Esophagus muscularis mucosa (tissue), 4 donors: ENCODE measurements at regions not wholly inside any gene's neighbourhood (a gene's known extent, or its start where the extent isn't known, plus 50 kb on each side); places are given as distances from the start of the nearest gene placed in this dataset.

Source experiments
- DNase-seq: peaks from one replicate; pipeline ENCODE4 v3.0.0-alpha.2; 2017; ENCODE audit errors: extremely low spot score
- H3K27ac ChIP-seq, 4 donors: fragments of 200-600 bp; sonication (generic); replicated peaks in 1 of 4; 1 replicate in 3 of 4; 2 replicates in 1 of 4; pipeline ENCODE4 v1.5.1; 2016 to 2019; ENCODE audit warnings: mild to moderate bottlenecking in 1 of 4
- H3K27me3 ChIP-seq, 4 donors: fragments of 200-600 bp; sonication (generic); one replicate each; pipeline versions ENCODE4 v1.5.1 to v1.6.0; 2016 to 2019
- H3K36me3 ChIP-seq, 4 donors: fragments of 200-600 bp; sonication (generic); one replicate each; pipeline ENCODE4 v1.5.1; 2016 to 2019
- H3K4me1 ChIP-seq, 4 donors: fragments of 200-600 bp; sonication (generic); one replicate each; pipeline ENCODE4 v1.5.1; 2016 to 2019
- H3K4me3 ChIP-seq, 4 donors: fragments of 200-600 bp; sonication (generic); 1 replicate in 2 of 4; 2 replicates in 2 of 4; pipeline ENCODE4 v1.5.1; 2016 to 2019; ENCODE audit warnings: mild to moderate bottlenecking in 4 of 4, moderate library complexity in 1 of 4
- H3K9me3 ChIP-seq, 4 donors: fragments of 200-600 bp; sonication (generic); 1 replicate in 3 of 4; 2 replicates in 1 of 4; pipeline ENCODE4 v1.5.1; 2016 to 2019
- EP300 ChIP-seq: sonication (generic); formaldehyde crosslinking; IDR thresholded peaks from one replicate; pipeline ENCODE4 v1.6.1; 2017; ENCODE audit warnings: antibody characterized with exemption
- POLR2A ChIP-seq: fragments of 450-650 bp; IDR thresholded peaks from one replicate; pipeline ENCODE4 v1.6.1; 2017; ENCODE audit warnings: antibody characterized with exemption, moderate library complexity, mild to moderate bottlenecking, low read depth
- POLR2AphosphoS5 ChIP-seq, 2 donors: sonication (generic); formaldehyde crosslinking; IDR thresholded peaks; one replicate each; pipeline ENCODE4 v1.6.1; 2017; ENCODE audit warnings: antibody characterized with exemption in 2 of 2
- WGBS: methylation state at CpG from one replicate; pipeline ENCODE4 v1.1.5; 2018; 5-methylcytosine and 5-hydroxymethylcytosine counted together
- intact Hi-C: fragments of 100-400 bp; cut with DNase I; formaldehyde crosslinking; loops from one replicate; pipeline ENCODE4 v1.15.1; 2023
- TF ChIP-seq, protein P1 (sequence below), 3 experiments: fragments of 200-600 bp in 2 of 3; fragments of 450-650 bp in 1 of 3; sonication (generic) in 2 of 3; IDR thresholded peaks; one replicate each; pipeline ENCODE4 v1.5.1; 2017 to 2019; ENCODE audit warnings: antibody characterized with exemption in 3 of 3, mild to moderate bottlenecking in 2 of 3, moderate library complexity in 1 of 3

DNA sequence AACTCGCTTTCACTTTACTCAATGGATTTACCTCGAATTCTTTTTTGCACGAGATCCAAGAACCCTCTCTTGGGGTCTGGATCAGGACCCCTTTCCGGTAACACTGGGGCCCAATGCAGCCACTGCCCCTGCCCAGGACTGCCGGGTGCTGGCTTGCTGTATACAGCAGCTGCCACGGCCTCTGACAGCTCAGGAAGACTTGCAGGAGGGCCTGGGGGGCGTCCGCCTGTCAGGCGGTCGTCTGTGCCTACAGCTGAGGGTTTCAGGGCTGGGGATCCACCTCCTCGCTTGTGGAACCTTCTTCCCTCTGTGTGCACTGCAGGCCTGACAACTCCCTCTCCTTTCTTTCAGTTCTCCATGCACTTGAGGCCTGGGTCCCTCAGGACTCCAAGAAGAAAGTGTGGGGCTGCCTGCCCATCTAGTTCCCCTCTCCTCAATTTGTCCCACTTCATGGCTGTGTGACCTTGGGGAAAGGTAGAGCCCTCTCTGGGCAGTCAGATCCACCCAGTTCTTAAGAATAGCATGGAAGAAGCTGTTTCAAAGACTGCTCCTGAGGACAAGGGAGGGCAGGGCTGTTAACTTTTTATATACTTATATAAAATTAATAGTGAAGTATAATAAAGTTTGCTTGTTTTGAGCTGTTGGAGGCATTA, 75.0 kb upstream of the LGSN start:
- no peak for DNase-seq
- intact Hi-C loops: no loop called here
- Histone ChIP-seq H3K4me1 (no peaks in the 10 kb centered on the region), H3K27me3 (no peaks in the 10 kb centered on the region), H3K4me3 (no peak overlapping the region), H3K36me3 (no peaks in the 10 kb centered on the region), H3K9me3 (no peaks in the 10 kb centered on the region), H3K27ac (no peak overlapping the region)
- TF ChIP-seq EP300 (no peak), POLR2A (no peak), POLR2AphosphoS5 (IDR thresholded peaks at IDR 0.05) (no peak)
- TF ChIP-seq, protein P1, sequence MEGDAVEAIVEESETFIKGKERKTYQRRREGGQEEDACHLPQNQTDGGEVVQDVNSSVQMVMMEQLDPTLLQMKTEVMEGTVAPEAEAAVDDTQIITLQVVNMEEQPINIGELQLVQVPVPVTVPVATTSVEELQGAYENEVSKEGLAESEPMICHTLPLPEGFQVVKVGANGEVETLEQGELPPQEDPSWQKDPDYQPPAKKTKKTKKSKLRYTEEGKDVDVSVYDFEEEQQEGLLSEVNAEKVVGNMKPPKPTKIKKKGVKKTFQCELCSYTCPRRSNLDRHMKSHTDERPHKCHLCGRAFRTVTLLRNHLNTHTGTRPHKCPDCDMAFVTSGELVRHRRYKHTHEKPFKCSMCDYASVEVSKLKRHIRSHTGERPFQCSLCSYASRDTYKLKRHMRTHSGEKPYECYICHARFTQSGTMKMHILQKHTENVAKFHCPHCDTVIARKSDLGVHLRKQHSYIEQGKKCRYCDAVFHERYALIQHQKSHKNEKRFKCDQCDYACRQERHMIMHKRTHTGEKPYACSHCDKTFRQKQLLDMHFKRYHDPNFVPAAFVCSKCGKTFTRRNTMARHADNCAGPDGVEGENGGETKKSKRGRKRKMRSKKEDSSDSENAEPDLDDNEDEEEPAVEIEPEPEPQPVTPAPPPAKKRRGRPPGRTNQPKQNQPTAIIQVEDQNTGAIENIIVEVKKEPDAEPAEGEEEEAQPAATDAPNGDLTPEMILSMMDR (IDR thresholded peaks at IDR 0.05): no peak
- 88% methylated on average over 6 of the region's 11 CpGs for WGBS

DNA sequence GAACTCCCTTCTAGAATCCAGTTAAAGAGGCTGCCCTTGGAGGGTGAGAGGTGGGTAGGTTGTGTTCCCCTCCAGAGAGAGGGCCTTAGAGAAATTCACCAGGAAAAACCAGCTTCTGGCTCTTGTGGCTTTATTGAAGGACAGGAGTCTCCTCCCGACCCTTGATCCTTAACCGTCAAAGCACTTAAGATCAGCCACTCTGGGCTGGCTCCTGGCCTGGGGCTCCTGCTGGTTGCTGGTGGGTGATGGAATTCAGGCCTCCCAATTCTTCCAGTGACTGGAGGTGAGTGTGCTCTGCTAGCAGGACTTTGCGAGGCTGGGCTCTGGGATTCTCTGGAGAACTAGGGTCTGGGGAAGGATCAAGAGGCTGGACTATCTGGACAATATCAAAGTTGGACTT, 75.6 kb upstream of the LGSN start:
- H3K4me3 ChIP-seq: no peak overlapping the region
- TF ChIP-seq POLR2A (no peak), EP300 (no peak), POLR2AphosphoS5 (IDR thresholded peaks at IDR 0.05) (no peak)
- TF ChIP-seq, protein P1 (IDR thresholded peaks at IDR 0.05): no peak
- no peaks in the 10 kb centered on the region for H3K9me3 ChIP-seq
- H3K36me3 ChIP-seq: no peaks in the 10 kb centered on the region
- DNase-seq: no peak
- no peak overlapping the region for H3K27ac ChIP-seq
- H3K4me1 ChIP-seq: no peaks in the 10 kb centered on the region
- H3K27me3 ChIP-seq: no peaks in the 10 kb centered on the region
- intact Hi-C loops: no loop called here
- WGBS: 81% methylated on average over 3 of the region's 3 CpGs

DNA sequence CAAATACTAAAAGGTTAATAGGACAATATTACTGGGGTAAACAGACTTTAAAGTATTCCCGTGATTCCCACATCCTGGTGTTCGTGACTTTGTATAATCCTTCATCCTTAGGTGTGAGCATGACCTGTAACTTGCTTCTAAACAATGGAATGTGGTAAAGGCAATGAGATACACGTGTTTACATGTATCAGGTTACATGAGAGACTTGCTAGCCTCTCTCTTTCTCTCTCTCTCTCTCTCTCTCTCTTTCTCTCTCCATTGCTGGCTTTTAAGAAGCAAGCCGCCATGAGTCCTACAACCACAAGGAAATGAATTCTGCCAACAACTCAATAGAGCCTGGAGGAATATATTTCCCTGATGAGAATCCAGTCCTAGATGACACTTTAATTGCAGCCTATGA, 83.9 kb upstream of the LGSN start:
- H3K36me3 ChIP-seq: no peaks in the 10 kb centered on the region
- no peak overlapping the region for H3K4me3 ChIP-seq
- H3K27me3 ChIP-seq: no peaks in the 10 kb centered on the region
- no peak overlapping the region for H3K27ac ChIP-seq
- no peaks in the 10 kb centered on the region for H3K4me1 ChIP-seq
- no peaks in the 10 kb centered on the region for H3K9me3 ChIP-seq
- TF ChIP-seq POLR2A: no peak
- TF ChIP-seq, protein P1 (IDR thresholded peaks at IDR 0.05): no peak
- TF ChIP-seq EP300: no peak
- no peak for TF ChIP-seq POLR2AphosphoS5 (IDR thresholded peaks at IDR 0.05)
- intact Hi-C loops: no loop called here
- WGBS: 53% methylated on average over 4 of the region's 4 CpGs
- no peak for DNase-seq

DNA sequence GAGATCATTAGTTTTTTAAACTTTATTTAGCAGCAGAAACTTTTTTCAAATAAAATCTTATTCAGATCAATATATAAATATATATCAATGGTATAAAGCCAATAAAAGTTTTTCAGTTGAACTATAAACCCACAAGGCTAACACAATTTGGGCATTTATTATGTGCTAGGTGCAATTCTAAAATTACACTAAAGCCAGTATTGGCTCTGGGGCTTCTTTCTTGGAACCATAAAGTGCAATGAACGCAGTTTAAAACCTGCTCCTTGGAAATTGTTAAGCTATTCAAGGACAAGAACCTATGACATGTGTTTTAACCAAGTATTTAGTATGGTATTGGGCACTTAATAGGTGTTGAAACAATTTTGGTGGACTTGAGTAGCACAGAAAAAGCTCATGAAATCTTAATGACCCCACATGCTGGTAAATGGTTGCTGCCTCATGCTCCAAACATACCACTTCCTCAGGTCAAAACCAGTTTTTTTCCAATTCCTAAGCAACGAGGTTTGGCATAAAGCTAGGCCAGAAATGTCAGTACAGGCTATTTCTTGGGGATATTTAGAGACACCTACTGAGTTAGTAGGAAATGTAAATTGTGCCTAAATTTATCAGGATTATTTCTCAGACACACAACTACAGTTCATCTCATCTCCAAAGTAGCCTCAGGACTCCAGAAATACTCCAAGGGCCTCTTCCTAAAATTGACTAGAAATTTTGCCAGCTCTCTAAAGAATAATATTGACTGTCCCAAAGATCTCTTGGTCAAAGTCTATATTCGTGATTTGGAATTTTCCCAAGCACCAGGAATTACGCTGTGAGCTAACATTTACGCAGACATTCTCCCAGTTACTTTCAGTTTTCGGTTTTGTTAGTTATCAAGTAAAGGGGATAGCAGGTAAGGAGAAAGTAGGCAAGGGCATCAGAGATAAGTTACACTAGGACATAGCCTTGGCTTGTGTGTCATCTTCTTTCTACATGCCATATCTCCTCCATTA, 90.9 kb upstream of the LGSN start:
- intact Hi-C loops: no loop called here

More for the DNA sequence above, 90.9 kb upstream of the LGSN start:
- TF ChIP-seq EP300: no peak
- TF ChIP-seq, protein P1 (IDR thresholded peaks at IDR 0.05): no peak
- TF ChIP-seq POLR2A: no peak
- TF ChIP-seq POLR2AphosphoS5 (IDR thresholded peaks at IDR 0.05): no peak
- Histone ChIP-seq H3K9me3 (no peaks in the 10 kb centered on the region), H3K36me3 (no peaks in the 10 kb centered on the region), H3K27me3 (no peaks in the 10 kb centered on the region), H3K27ac (no peak overlapping the region), H3K4me1 (no peaks in the 10 kb centered on the region), H3K4me3 (no peak overlapping the region)
- WGBS: 76% methylated on average over 6 of the region's 6 CpGs
- DNase-seq: no peak
